ENCODE measurements at regions not wholly inside any gene's neighbourhood (a gene's known extent, or its start where the extent isn't known, plus 50 kb on each side); places are given as distances from the start of the nearest gene placed in this dataset.

GRCh38 chr4:155541716-155542115, 124.9 kb upstream of the GUCY1A1 start:
- intact Hi-C loops (cut with micrococcal nuclease), result no loop called here
- CTCF ChIA-PET (ENCODE audit: low intra/inter-chr PET ratio), result no interaction called here
- POLR2A ChIA-PET, result no interaction called here
- Histone ChIP-seq H3K27me3 (ENCODE audit: control insufficient read depth in 2 of 2, insufficient read depth in 2 of 2, low read length in 2 of 2) (no peaks in the 10 kb centered on the region), H3K4me2 (ENCODE audit: insufficient read depth, low read length) (no peak overlapping the region), H3K79me2 (ENCODE audit: control insufficient read depth, insufficient read depth, low read length) (no peaks in the 10 kb centered on the region), H3K4me3 (no peak overlapping the region), H3K4me1 (replicated peaks in 1 of 2; ENCODE audit: control insufficient read depth in 2 of 2, insufficient read depth in 2 of 2, low read length in 2 of 2) (no peaks in the 10 kb centered on the region), H3K27ac (ENCODE audit: extremely low read depth, low read depth, low read length) (no peak overlapping the region), H3K36me3 (ENCODE audit: control insufficient read depth, insufficient read depth, low read length) (no peaks in the 10 kb centered on the region), H2AFZ (ENCODE audit: low read depth, low read length) (no peak overlapping the region), H3K9me1 (ENCODE audit: control insufficient read depth, insufficient read depth, low read length) (no peaks in the 10 kb centered on the region), H3K9me3 (replicated peaks; ENCODE audit: control insufficient read depth, insufficient read depth, low read depth, low read length) (no peaks in the 10 kb centered on the region; the same call in 1 of the 2 replicates), H4K20me1 (replicated peaks; ENCODE audit: control insufficient read depth, insufficient read depth, low read length) (no peaks in the 10 kb centered on the region), H3K9ac (ENCODE audit: insufficient read depth in 1 of 2, low read depth in 2 of 2, low read length in 2 of 2) (no peak overlapping the region)
- ATAC-seq (no peak), FAIRE-seq (no peak), DNase-seq (ENCODE audit: extremely low read depth in 1 of 4, low spot score in 3 of 4) (no peak)
- in situ Hi-C loops (cut with MboI), result no loop called here
- TF ChIP-seq, protein P1, sequence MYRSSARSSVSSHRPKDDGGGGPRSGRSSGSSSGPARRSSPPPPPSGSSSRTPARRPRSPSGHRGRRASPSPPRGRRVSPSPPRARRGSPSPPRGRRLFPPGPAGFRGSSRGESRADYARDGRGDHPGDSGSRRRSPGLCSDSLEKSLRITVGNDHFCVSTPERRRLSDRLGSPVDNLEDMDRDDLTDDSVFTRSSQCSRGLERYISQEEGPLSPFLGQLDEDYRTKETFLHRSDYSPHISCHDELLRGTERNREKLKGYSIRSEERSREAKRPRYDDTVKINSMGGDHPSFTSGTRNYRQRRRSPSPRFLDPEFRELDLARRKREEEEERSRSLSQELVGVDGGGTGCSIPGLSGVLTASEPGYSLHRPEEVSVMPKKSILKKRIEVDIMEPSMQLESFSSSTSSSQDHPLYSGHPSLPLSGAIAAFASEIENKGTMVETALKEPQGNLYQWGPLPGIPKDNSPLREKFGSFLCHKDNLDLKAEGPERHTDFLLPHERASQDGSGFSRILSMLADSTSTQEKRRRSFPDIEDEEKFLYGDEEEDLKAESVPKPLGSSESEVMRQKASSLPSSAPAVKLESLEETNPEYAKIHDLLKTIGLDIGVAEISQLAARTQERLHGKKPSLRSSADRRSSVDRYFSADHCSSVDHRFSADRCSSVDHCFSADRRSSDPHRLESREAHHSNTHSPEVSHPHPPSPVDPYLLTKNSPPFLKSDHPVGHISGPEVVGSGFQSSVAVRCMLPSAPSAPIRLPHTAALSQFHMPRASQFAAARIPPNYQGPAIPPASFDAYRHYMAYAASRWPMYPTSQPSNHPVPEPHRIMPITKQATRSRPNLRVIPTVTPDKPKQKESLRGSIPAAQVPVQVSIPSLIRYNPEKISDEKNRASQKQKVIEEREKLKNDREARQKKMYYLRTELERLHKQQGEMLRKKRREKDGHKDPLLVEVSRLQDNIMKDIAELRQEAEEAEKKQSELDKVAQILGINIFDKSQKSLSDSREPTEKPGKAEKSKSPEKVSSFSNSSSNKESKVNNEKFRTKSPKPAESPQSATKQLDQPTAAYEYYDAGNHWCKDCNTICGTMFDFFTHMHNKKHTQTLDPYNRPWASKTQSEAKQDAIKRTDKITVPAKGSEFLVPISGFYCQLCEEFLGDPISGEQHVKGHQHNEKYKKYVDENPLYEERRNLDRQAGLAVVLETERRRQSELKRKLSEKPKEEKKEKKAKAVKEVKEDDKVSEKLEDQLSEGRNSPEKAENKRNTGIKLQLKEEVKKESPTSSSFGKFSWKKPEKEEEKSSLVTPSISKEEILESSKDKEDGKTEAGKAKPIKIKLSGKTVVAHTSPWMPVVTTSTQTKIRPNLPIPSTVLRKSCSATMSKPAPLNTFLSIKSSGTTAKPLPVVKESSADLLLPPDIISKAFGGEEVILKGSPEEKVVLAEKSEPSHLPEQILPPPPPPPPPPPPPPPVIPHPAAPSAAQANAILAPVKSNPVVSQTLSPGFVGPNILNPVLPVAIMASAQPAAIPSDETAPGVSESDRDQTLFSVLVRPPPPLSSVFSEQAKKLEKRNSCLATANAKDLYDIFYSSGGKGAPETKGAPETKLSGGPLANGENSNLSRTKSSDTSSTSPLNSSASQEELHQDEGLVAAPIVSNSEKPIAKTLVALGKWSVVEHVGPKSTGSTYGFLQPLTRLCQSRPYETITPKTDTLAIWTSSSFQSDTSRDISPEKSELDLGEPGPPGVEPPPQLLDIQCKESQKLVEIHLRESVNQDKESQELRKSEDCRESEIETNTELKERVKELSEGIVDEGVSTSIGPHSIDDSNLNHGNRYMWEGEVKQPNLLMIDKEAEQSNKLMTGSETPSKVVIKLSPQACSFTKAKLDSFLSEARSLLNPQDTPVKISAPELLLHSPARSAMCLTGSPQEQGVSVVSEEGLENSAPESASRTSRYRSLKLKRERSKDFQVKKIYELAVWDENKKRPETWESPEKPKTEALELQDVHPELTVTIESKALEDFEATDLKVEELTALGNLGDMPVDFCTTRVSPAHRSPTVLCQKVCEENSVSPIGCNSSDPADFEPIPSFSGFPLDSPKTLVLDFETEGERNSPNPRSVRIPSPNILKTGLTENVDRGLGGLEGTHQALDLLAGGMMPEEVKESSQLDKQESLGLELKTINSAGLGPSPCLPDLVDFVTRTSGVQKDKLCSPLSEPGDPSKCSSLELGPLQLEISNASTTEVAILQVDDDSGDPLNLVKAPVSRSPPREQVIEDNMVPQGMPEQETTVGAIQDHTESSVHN (IDR thresholded peaks at IDR 0.05; ENCODE audit: borderline replicate concordance in 1 of 2, low read depth in 1 of 2), result no peak
- TF ChIP-seq SMAD3 (CRISPR knock-in tag; conservative IDR thresholded peaks at IDR 0.05) (no peak), KDM5B (IDR thresholded peaks at IDR 0.05; ENCODE audit: insufficient replicate concordance, low read depth, low read length) (no peak), ZNF217 (CRISPR knock-in tag; IDR thresholded peaks at IDR 0.05) (no peak), DDX20 (tag; IDR thresholded peaks at IDR 0.05; ENCODE audit: low read depth) (no peak), SREBF2 (CRISPR knock-in tag; IDR thresholded peaks at IDR 0.05) (no peak), ZNF165 (CRISPR knock-in tag; IDR thresholded peaks at IDR 0.05; ENCODE audit: borderline replicate concordance) (no peak), ZNF589 (CRISPR knock-in tag; IDR thresholded peaks at IDR 0.05; ENCODE audit: low read depth) (no peak), ZSCAN29 (IDR thresholded peaks at IDR 0.05) (no peak), NFXL1 (CRISPR knock-in tag; IDR thresholded peaks at IDR 0.05) (no peak), ZBTB7A (IDR thresholded peaks at IDR 0.05; ENCODE audit: borderline replicate concordance, control insufficient read depth, low read depth, low read length) (no peak), ZNF347 (CRISPR knock-in tag; IDR thresholded peaks at IDR 0.05; ENCODE audit: low read depth) (no peak), ZNF764 (CRISPR knock-in tag; IDR thresholded peaks at IDR 0.05; ENCODE audit: low read depth) (no peak), ZBTB1 (CRISPR knock-in tag; IDR thresholded peaks at IDR 0.05; ENCODE audit: borderline replicate concordance, low read depth) (no peak)
- BruUV-seq (replicated peaks), result no TSS peak
- 0% methylated on average over 3 of the region's 3 CpGs for whole genome bisulfite sequencing (ENCODE audit: insufficient coverage, low coverage, missing lambda C conversion rate)

All from K562 (cell line).